GM12891 (cell line): ENCODE measurements at regions not wholly inside any gene's neighbourhood (a gene's known extent, or its start where the extent isn't known, plus 50 kb on each side); places are given as distances from the start of the nearest gene placed in this dataset.

Experiments used
- POLR2A ChIP-seq: IDR thresholded peaks from 2 replicates; pipeline ENCODE4 v1.6.1; 2011; ENCODE audit warnings: low read depth, low read length, control low read depth
- POLR2AphosphoS5 ChIP-seq: IDR thresholded peaks from 2 replicates; pipeline ENCODE4 v1.6.1; 2011; ENCODE audit warnings: low read depth, low read length, control low read depth
- SPI1 ChIP-seq: IDR thresholded peaks from 2 replicates; pipeline ENCODE4 v1.6.1; 2011; ENCODE audit warnings: low read depth, low read length, control low read depth
- TAF1 ChIP-seq: IDR thresholded peaks from 2 replicates; pipeline ENCODE4 v1.6.1; 2011; ENCODE audit warnings: low read depth, low read length, control low read depth

- TF ChIP-seq POLR2A (no peak), TAF1 (no peak), POLR2AphosphoS5 (no peak), SPI1 (no peak)
Measured at GRCh38 chr6:87827346-87827745, 125.3 kb upstream of the AKIRIN2 start.
